Activated naive CD4-positive, alpha-beta T cell treated with anti-CD3 and anti-CD28 coated beads for 36 hours (primary cell): ENCODE measurements at regions not wholly inside any gene's neighbourhood (a gene's known extent, or its start where the extent isn't known, plus 50 kb on each side); places are given as distances from the start of the nearest gene placed in this dataset.

Experiments
- CTCF ChIA-PET: fragments of 350-600 bp; sonication (Branson Sonifier 250); formaldehyde crosslinking; loops from one replicate; lab custom pipeline; 2021; ENCODE audit warnings: antibody characterized with exemption; lab: Charles Lee
- DNase-seq: peaks from one replicate; pipeline ENCODE4 v3.0.0-alpha.2; 2020
- H3K27ac Mint-ChIP-seq: one replicate; pipeline ENCODE4 v1.8.0; 2021; ENCODE audit warnings: mild to moderate bottlenecking, mixed read lengths
- H3K27me3 Mint-ChIP-seq: one replicate; pipeline ENCODE4 v1.8.0; 2021; ENCODE audit warnings: low read depth, mixed read lengths
- H3K36me3 Mint-ChIP-seq: one replicate; pipeline ENCODE4 v1.8.0; 2021; ENCODE audit warnings: low read depth, mixed read lengths
- H3K4me1 Mint-ChIP-seq: one replicate; pipeline ENCODE4 v1.8.0; 2021; ENCODE audit warnings: low read depth, mixed read lengths
- H3K4me3 Mint-ChIP-seq: one replicate; pipeline ENCODE4 v1.8.0; 2021; ENCODE audit warnings: mild to moderate bottlenecking, moderate library complexity, mixed read lengths
- H3K9me3 Mint-ChIP-seq: one replicate; pipeline ENCODE4 v1.8.0; 2021; ENCODE audit warnings: mixed read lengths
- intact Hi-C: fragments of 100-400 bp; cut with micrococcal nuclease; formaldehyde crosslinking; loops from one replicate; pipeline ENCODE4 v1.15.1; 2023

DNA sequence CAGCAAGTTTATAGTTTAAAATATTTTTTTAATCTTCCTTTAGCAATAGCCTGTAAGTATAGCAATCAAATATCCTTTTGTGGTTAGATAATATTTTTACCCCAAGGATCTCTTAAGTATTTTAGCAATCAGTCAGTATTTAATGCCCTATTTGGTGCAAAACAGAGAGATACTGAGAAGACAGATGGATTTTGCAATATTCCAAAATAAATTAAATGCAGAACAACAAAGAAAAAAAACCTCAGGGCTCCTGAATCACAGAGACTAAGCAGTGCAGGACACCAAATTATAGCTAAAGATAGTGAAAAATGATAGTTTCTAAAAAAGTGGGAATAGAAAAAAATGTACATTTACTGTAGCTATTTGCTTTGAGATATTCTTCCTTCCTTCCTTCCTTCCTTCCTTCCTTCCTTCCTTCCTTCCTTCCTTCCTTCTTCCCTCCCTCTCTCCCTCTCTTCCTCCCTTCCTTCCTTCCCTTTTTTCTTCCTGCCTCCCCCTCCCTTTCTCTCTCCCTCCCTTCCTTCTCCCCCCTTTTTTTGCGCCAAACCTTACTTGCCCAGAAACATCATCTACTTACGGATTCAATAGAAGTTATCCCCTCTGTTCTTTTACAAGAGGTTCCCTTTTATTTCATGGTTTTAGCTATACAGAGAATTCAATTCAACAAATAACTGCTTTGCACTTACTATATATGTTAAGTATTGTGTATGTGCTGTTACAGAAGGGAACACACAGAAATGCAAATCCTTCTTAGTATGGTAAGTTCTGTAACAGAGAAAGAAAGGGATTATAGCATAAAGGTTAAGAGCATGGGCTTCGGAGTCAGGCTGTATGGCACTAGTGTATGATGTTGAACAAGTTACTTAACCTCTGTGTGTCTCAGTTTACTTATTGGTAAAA lies 219.0 kb downstream of the CPE start:
- no peak for DNase-seq
- no peaks in the 10 kb centered on the region for H3K9me3 Mint-ChIP-seq
- CTCF ChIA-PET, result interaction anchor here (0.6 kb wide), 1 partner anchor 40 kb away, joined by 3 read pairs; no protein-coding TSS in a partner anchor
- intact Hi-C loops, result no loop called here
- H3K4me1 Mint-ChIP-seq, result no peaks in the 10 kb centered on the region
- H3K27me3 Mint-ChIP-seq, result no peaks in the 10 kb centered on the region
- H3K27ac Mint-ChIP-seq, result no peak overlapping the region
- no peak overlapping the region for H3K4me3 Mint-ChIP-seq
- H3K36me3 Mint-ChIP-seq, result no peaks in the 10 kb centered on the region

DNA sequence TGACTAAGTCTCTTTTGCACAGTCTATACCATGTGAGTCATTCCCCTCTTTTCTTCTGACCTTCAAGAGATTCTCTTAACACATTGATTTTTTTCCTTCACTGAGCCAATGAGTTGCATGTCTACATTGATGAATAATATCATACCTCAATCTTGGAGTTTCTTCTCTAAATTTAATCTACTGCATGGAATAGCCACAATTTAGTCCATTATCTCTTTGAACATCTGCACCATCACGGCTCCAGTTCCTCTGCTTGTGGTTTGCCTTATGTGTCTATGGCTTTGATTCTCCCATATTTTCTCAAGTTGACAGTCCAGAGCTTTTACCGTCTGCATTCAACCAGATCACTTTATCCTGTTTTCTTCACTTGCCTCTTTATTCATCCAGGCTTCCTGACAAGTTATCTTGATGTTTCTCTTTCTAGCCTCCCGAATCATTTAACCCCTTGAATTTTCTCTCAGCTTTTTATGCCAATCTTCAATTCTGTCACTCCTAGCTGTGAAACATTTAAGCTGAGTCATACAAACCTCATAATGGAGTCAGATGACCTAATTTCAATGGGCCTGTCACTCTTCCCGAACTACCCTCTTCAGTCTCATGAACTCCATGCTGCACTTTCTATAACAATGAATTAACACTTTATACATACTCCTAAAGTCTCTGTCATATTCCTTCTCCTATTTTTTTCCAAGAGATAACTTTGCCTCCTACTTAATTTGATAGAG lies 222.3 kb downstream of the CPE start:
- H3K9me3 Mint-ChIP-seq, result no peaks in the 10 kb centered on the region
- intact Hi-C loops, result no loop called here

DNA sequence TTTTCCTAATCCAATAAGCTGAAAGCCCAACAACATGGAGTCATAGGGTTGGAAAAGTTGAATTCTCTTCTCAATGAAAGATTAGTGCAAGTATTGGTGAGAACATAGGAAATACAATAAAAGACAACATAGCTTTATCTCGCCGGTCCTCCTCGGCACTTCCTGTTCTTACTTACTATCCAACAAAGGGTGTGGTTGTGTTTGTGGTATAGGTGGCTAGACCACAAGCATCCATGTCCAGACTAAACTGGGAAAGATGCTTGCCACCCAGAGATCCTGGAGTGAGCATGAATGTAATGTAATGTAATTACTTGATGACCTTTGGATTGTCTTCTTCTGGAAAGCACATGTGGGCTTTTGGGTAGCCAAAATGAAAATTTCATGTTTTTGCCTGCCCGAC lies 223.8 kb downstream of the CPE start:
- Mint-ChIP-seq H3K27me3 (peaks cover 2% of the 10 kb centered on the region), H3K4me1 (no peaks in the 10 kb centered on the region), H3K9me3 (no peaks in the 10 kb centered on the region), H3K36me3 (no peaks in the 10 kb centered on the region), H3K4me3 (no peak overlapping the region), H3K27ac (no peak overlapping the region)
- intact Hi-C loops, result no loop called here
- no peak for DNase-seq
- CTCF ChIA-PET, result no interaction called here

More for the DNA sequence above, 222.3 kb downstream of the CPE start:
- Mint-ChIP-seq H3K4me1 (no peaks in the 10 kb centered on the region), H3K4me3 (no peak overlapping the region), H3K36me3 (no peaks in the 10 kb centered on the region), H3K27ac (no peak overlapping the region), H3K27me3 (peaks cover 2% of the 10 kb centered on the region)
- CTCF ChIA-PET, result no interaction called here
- no peak for DNase-seq

DNA sequence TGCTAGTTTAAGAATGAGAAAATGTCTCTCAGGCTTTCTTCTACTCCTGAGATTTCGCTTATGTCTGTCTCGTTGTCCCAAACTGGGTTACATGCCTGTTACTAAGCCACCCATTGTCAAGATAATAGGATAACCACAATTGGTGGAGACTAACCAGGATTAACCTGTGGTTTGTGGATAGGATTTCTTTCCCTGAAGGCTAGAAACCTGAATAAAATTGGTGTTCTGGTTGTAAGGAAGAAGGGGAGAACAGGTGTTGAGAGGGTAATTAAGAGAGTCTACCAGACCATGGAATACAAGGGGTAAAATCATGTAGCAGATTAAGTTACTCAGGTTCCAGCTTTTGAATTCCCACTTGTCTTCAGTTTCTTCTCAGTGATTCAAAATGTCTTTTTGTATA lies 225.4 kb downstream of the CPE start:
- Mint-ChIP-seq H3K4me1 (no peaks in the 10 kb centered on the region), H3K36me3 (no peaks in the 10 kb centered on the region), H3K9me3 (no peaks in the 10 kb centered on the region), H3K27me3 (peaks cover 2% of the 10 kb centered on the region), H3K27ac (no peak overlapping the region), H3K4me3 (no peak overlapping the region)
- no peak for DNase-seq
- CTCF ChIA-PET, result no interaction called here
- intact Hi-C loops, result no loop called here

DNA sequence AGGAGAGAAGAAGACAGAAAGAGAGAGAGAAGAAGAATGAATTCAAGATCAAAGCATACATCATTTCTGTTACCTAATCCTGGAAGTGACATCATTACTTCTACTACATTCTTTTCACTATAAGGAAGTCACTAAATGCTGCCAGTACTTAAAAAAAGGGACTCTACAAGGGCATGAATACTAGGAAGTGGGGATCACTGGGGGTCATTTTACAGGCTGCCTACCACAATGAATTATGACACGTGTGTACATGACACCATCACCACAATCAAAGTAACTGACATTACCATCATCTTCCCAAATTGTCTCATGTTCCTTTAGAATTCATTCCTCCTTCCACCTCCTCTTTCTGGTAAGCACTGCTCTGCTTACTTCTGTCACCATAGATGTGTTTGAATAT lies 227.0 kb downstream of the CPE start:
- Mint-ChIP-seq H3K36me3 (no peaks in the 10 kb centered on the region), H3K4me1 (no peaks in the 10 kb centered on the region), H3K4me3 (no peak overlapping the region), H3K27me3 (peaks cover 2% of the 10 kb centered on the region), H3K9me3 (no peaks in the 10 kb centered on the region), H3K27ac (no peak overlapping the region)
- CTCF ChIA-PET, result no interaction called here
- intact Hi-C loops, result no loop called here
- no peak for DNase-seq

DNA sequence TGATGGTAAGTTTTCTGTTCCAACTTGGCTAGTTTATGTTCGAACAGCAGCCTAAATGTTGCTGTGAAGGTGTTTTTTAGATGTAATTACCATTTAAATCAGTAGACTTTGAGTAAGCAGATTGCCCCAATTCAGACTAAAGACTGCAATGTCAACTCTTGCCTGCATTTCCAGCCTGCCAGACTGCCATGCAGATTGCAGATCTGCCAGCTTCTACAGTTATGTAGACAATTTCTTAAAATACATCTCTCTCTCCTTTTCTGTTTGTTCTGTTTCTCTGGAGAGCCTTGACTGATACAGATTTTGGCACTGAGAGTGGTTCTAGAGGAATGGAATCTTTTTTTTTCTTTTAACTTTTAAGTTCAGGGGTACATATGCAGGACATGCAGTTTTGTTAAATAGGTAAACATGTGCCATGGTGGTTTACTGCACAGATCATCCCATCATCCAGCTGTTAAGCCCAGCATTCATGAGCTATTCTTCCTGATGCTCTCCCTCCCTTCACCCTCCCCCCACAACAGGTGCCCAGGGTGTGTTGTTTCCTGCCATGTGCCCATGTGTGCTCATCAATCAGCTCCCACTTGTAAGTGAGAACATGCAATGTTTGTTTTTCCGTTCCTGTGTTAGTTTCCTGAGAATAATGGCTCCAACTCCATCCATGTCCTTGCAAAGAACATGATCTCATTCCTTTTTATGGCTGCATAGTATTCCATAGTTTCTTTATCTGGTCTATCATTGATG lies 227.8 kb downstream of the CPE start:
- peaks cover 2% of the 10 kb centered on the region for H3K27me3 Mint-ChIP-seq
- no peaks in the 10 kb centered on the region for H3K9me3 Mint-ChIP-seq
- H3K36me3 Mint-ChIP-seq, result no peaks in the 10 kb centered on the region
- CTCF ChIA-PET, result no interaction called here
- H3K4me3 Mint-ChIP-seq, result no peak overlapping the region
- H3K27ac Mint-ChIP-seq, result no peak overlapping the region
- intact Hi-C loops, result no loop called here
- no peak for DNase-seq
- no peaks in the 10 kb centered on the region for H3K4me1 Mint-ChIP-seq

DNA sequence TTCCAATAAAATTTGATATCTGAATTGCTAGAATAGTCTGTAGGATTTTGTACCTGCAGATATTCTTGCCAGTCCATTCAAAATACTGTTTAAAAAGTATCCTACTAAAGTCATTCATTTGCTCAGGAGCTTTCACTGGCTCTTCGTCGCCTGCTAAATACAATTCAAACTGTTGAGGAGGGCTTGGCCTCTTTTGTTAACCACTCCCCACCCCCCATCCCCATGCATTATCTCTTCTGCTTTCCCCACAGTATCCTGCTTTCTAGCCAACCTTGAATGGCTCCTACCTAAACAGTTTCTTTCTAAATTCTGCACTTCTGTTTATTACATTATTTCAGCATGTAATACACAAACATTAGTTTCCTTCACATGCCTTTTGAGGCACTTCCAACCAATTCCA lies 230.8 kb downstream of the CPE start:
- no peaks in the 10 kb centered on the region for H3K36me3 Mint-ChIP-seq
- intact Hi-C loops, result no loop called here
- DNase-seq, result no peak
- H3K27me3 Mint-ChIP-seq, result peaks cover 2% of the 10 kb centered on the region
- H3K9me3 Mint-ChIP-seq, result no peaks in the 10 kb centered on the region
- CTCF ChIA-PET, result interaction anchor here (0.7 kb wide), 1 partner anchor 154 kb away, joined by 3 read pairs; no protein-coding TSS in a partner anchor
- H3K27ac Mint-ChIP-seq, result no peak overlapping the region
- H3K4me1 Mint-ChIP-seq, result peaks cover 2% of the 10 kb centered on the region
- H3K4me3 Mint-ChIP-seq, result no peak overlapping the region

DNA sequence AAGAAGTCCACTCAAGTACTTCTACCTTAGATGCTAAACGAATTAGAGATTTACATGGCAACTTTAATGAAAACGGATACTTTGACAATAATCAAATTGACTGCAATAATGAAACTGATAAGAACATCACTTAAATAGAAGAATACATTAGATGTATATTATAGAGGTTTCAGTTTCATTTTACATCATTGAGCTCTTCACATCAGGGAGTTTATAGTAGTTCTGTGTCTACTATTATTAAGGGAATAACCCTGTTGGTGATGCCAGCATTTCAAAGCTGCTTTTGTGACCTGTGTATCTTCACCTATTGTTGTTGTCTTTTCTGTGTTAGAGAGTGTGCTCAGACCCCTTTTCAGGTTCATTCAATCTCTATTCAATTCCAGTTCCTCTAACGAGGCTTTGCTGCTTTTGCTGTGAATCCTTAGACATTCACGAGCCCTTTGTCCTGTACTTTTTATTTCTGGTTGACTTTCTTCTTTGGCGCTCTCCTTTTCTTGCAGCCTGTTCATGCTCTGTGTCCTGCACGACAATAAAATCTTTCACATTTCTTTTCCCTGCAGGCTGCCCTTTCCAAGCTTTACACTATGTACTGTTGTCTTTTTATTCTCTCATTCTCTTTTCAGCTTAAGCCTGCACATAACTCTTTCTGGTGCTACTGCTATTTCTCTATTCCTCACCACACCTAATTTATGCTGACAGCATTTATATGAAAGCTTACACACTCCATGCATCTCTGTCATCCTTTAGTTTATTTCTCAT lies 232.1 kb downstream of the CPE start:
- no peaks in the 10 kb centered on the region for H3K9me3 Mint-ChIP-seq
- H3K27me3 Mint-ChIP-seq, result peaks cover 2% of the 10 kb centered on the region
- peaks cover 2% of the 10 kb centered on the region for H3K4me1 Mint-ChIP-seq
- CTCF ChIA-PET, result interaction anchor here (1.3 kb wide), 1 partner anchor 111 kb away, joined by 6 read pairs; no protein-coding TSS in a partner anchor
- no peak overlapping the region for H3K4me3 Mint-ChIP-seq
- DNase-seq, result no peak
- no peaks in the 10 kb centered on the region for H3K36me3 Mint-ChIP-seq
- intact Hi-C loops, result no loop called here
- no peak overlapping the region for H3K27ac Mint-ChIP-seq

DNA sequence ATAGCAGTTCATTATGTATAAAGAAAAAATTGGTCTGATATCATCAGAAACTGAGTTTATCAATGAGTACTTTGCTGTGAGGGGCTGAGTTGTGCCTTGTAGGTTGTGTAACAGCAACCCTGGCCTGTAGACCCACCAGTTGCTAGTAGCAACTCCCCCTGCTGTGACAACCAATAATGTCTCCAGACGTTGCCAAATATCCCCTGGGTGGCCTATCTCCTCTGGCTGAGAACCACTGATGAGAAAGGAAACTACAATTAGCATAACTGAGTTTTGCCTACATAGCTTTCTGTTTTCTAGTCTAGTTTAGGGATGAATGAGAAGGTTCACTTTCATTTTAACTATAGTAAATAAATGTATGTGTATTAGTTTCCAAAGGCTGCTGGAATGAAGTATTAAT lies 234.1 kb downstream of the CPE start:
- Mint-ChIP-seq H3K9me3 (no peaks in the 10 kb centered on the region), H3K27me3 (peaks cover 5% of the 10 kb centered on the region), H3K4me3 (no peak overlapping the region), H3K4me1 (peaks cover 2% of the 10 kb centered on the region), H3K27ac (no peak overlapping the region), H3K36me3 (no peaks in the 10 kb centered on the region)
- intact Hi-C loops, result no loop called here
- DNase-seq, result no peak
- CTCF ChIA-PET, result no interaction called here

DNA sequence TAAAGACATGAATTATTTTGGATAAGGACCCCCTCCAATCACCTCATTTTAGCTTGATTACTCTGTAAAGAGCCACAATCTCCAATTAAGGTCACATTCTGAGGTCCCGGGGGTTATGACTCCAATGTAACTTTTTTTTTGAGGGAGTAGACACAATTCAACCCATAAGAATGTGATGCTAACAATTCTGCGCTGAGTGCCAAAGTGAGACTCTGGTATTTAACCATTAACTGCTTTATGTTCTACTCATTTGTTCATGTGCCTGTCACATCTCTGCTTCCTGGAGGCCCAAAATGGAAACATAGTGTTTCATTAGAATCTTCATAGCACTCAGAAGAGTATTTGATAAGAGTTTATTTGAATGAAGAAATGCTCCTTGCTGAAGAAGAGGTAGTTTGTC lies 234.8 kb downstream of the CPE start:
- intact Hi-C loops, result no loop called here

DNA sequence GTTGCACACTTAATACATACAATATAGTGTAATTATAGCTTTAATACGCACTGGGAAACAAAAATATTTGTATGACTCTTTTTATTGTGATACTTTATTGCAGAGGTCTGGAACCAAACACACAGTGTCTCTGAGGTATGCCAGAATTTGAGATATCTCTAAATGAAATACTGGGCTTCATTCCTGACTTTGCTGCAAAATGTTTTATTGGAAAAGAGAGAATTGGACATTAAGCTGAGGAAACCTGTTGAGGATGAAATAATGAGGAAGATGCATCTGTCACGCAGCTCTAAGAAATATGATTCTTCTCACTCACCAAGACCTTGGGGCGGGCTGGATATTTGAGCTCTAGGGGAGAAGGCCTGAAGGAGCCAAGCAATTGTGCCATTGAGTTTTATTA lies 242.1 kb downstream of the CPE start:
- intact Hi-C loops, result no loop called here
- H3K4me3 Mint-ChIP-seq, result no peak overlapping the region
- H3K27me3 Mint-ChIP-seq, result peaks cover 3% of the 10 kb centered on the region

More for the DNA sequence above, 234.8 kb downstream of the CPE start:
- Mint-ChIP-seq H3K9me3 (no peaks in the 10 kb centered on the region), H3K4me1 (peaks cover 2% of the 10 kb centered on the region), H3K36me3 (no peaks in the 10 kb centered on the region), H3K27me3 (peaks cover 5% of the 10 kb centered on the region), H3K27ac (no peak overlapping the region), H3K4me3 (no peak overlapping the region)
- no peak for DNase-seq
- CTCF ChIA-PET, result no interaction called here

DNA sequence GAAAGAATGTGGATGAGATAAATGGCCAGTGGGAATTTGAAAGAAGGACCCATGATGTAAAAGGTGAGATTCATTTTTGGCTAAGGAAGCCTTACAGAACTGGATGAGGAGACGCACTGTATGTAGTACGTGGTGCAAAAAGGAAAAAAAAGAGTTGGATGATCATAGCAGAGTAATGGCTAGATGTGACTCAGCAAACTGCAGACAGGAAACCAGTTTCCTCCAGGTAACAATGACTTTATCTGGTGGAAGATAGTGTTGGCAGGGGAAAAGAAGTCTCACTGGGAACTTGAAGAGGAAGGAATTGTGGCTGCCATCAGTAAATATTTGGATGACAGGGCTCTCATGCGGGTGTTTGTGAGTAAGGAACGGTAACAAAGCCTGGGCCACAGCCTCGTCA lies 243.2 kb downstream of the CPE start:
- H3K36me3 Mint-ChIP-seq, result no peaks in the 10 kb centered on the region
- no peak overlapping the region for H3K4me3 Mint-ChIP-seq
- CTCF ChIA-PET, result no interaction called here
- H3K4me1 Mint-ChIP-seq, result no peaks in the 10 kb centered on the region
- DNase-seq, result no peak
- intact Hi-C loops, result no loop called here
- no peaks in the 10 kb centered on the region for H3K27me3 Mint-ChIP-seq
- no peaks in the 10 kb centered on the region for H3K9me3 Mint-ChIP-seq
- no peak overlapping the region for H3K27ac Mint-ChIP-seq

More for the DNA sequence above, 242.1 kb downstream of the CPE start:
- Mint-ChIP-seq H3K4me1 (no peaks in the 10 kb centered on the region), H3K9me3 (no peaks in the 10 kb centered on the region), H3K27ac (no peak overlapping the region), H3K36me3 (no peaks in the 10 kb centered on the region)
- CTCF ChIA-PET, result no interaction called here
- no peak for DNase-seq
